ENCODE measurements at regions not wholly inside any gene's neighbourhood (a gene's known extent, or its start where the extent isn't known, plus 50 kb on each side); places are given as distances from the start of the nearest gene placed in this dataset.

GRCh38 chr4:35237924-35238323, 1006.4 kb downstream of the ARAP2 start:
- no peaks in the 10 kb centered on the region for H3K36me3 Mint-ChIP-seq (ENCODE audit: low read depth)
- no peak overlapping the region for H3K27ac Mint-ChIP-seq
- peaks cover 22% of the 10 kb centered on the region for H3K9me3 Mint-ChIP-seq
- H3K4me1 Mint-ChIP-seq (ENCODE audit: low read depth), result no peaks in the 10 kb centered on the region
- no peaks in the 10 kb centered on the region for H3K27me3 Mint-ChIP-seq
- intact Hi-C loops (cut with micrococcal nuclease), result no loop called here
- H3K4me3 Mint-ChIP-seq, result no peak overlapping the region

GRCh38 chr4:35238793-35239192, 1005.5 kb downstream of the ARAP2 start:
- H3K27ac Mint-ChIP-seq, result no peak overlapping the region
- no peak overlapping the region for H3K4me3 Mint-ChIP-seq
- peaks cover 28% of the 10 kb centered on the region for H3K9me3 Mint-ChIP-seq
- no peaks in the 10 kb centered on the region for H3K36me3 Mint-ChIP-seq (ENCODE audit: low read depth)
- intact Hi-C loops (cut with micrococcal nuclease), result no loop called here
- no peaks in the 10 kb centered on the region for H3K27me3 Mint-ChIP-seq
- H3K4me1 Mint-ChIP-seq (ENCODE audit: low read depth), result no peaks in the 10 kb centered on the region

GRCh38 chr4:35246493-35246892, 997.8 kb downstream of the ARAP2 start:
- Mint-ChIP-seq H3K9me3 (peaks cover 19% of the 10 kb centered on the region), H3K27ac (no peak overlapping the region), H3K4me3 (no peak overlapping the region), H3K27me3 (no peaks in the 10 kb centered on the region), H3K36me3 (ENCODE audit: low read depth) (no peaks in the 10 kb centered on the region), H3K4me1 (ENCODE audit: low read depth) (no peaks in the 10 kb centered on the region)
- intact Hi-C loops (cut with micrococcal nuclease), result no loop called here

- H3K4me3 Mint-ChIP-seq, result no peak overlapping the region
- H3K27me3 Mint-ChIP-seq, result no peaks in the 10 kb centered on the region
- no peaks in the 10 kb centered on the region for H3K4me1 Mint-ChIP-seq (ENCODE audit: low read depth)
- intact Hi-C loops (cut with micrococcal nuclease), result no loop called here
- no peaks in the 10 kb centered on the region for H3K36me3 Mint-ChIP-seq (ENCODE audit: low read depth)
- peaks cover 15% of the 10 kb centered on the region for H3K9me3 Mint-ChIP-seq
- H3K27ac Mint-ChIP-seq, result no peak overlapping the region
Observed at GRCh38 chr4:35247047-35247446, 997.3 kb downstream of the ARAP2 start.

GRCh38 chr4:35250331-35250730, 994.0 kb downstream of the ARAP2 start:
- H3K9me3 Mint-ChIP-seq, result no peaks in the 10 kb centered on the region
- no peak overlapping the region for H3K4me3 Mint-ChIP-seq
- no peak overlapping the region for H3K27ac Mint-ChIP-seq
- no peaks in the 10 kb centered on the region for H3K4me1 Mint-ChIP-seq (ENCODE audit: low read depth)
- H3K27me3 Mint-ChIP-seq, result no peaks in the 10 kb centered on the region
- intact Hi-C loops (cut with micrococcal nuclease), result no loop called here
- H3K36me3 Mint-ChIP-seq (ENCODE audit: low read depth), result no peaks in the 10 kb centered on the region

GRCh38 chr4:35250761-35251160, 993.6 kb downstream of the ARAP2 start:
- Mint-ChIP-seq H3K4me3 (no peak overlapping the region), H3K27me3 (no peaks in the 10 kb centered on the region), H3K36me3 (ENCODE audit: low read depth) (no peaks in the 10 kb centered on the region), H3K4me1 (ENCODE audit: low read depth) (no peaks in the 10 kb centered on the region), H3K9me3 (no peaks in the 10 kb centered on the region), H3K27ac (no peak overlapping the region)
- intact Hi-C loops (cut with micrococcal nuclease), result no loop called here

- intact Hi-C loops (cut with micrococcal nuclease), result no loop called here
- Mint-ChIP-seq H3K4me3 (no peak overlapping the region), H3K9me3 (no peaks in the 10 kb centered on the region), H3K27ac (no peak overlapping the region), H3K36me3 (ENCODE audit: low read depth) (no peaks in the 10 kb centered on the region), H3K4me1 (ENCODE audit: low read depth) (no peaks in the 10 kb centered on the region), H3K27me3 (no peaks in the 10 kb centered on the region)
Observed at GRCh38 chr4:35252071-35252470, 992.2 kb downstream of the ARAP2 start.

GRCh38 chr4:35252866-35253265, 991.4 kb downstream of the ARAP2 start:
- Mint-ChIP-seq H3K36me3 (ENCODE audit: low read depth) (no peaks in the 10 kb centered on the region), H3K27ac (no peak overlapping the region), H3K9me3 (no peaks in the 10 kb centered on the region), H3K27me3 (no peaks in the 10 kb centered on the region), H3K4me3 (no peak overlapping the region), H3K4me1 (ENCODE audit: low read depth) (no peaks in the 10 kb centered on the region)
- intact Hi-C loops (cut with micrococcal nuclease), result no loop called here

GRCh38 chr4:35253331-35253730, 991.0 kb downstream of the ARAP2 start:
- no peaks in the 10 kb centered on the region for H3K9me3 Mint-ChIP-seq
- intact Hi-C loops (cut with micrococcal nuclease), result no loop called here
- no peak overlapping the region for H3K4me3 Mint-ChIP-seq
- no peaks in the 10 kb centered on the region for H3K36me3 Mint-ChIP-seq (ENCODE audit: low read depth)
- H3K27ac Mint-ChIP-seq, result no peak overlapping the region
- no peaks in the 10 kb centered on the region for H3K4me1 Mint-ChIP-seq (ENCODE audit: low read depth)
- H3K27me3 Mint-ChIP-seq, result no peaks in the 10 kb centered on the region

GRCh38 chr4:35286434-35286833, 957.9 kb downstream of the ARAP2 start:
- Mint-ChIP-seq H3K36me3 (ENCODE audit: low read depth) (no peaks in the 10 kb centered on the region), H3K27ac (no peak overlapping the region), H3K9me3 (no peaks in the 10 kb centered on the region), H3K27me3 (no peaks in the 10 kb centered on the region), H3K4me1 (ENCODE audit: low read depth) (no peaks in the 10 kb centered on the region), H3K4me3 (no peak overlapping the region)
- intact Hi-C loops (cut with micrococcal nuclease), result no loop called here

GRCh38 chr4:35300996-35301774, 943.1 kb downstream of the ARAP2 start:
- H3K27ac Mint-ChIP-seq, result no peak overlapping the region
- no peaks in the 10 kb centered on the region for H3K9me3 Mint-ChIP-seq
- no peak overlapping the region for H3K4me3 Mint-ChIP-seq
- H3K36me3 Mint-ChIP-seq (ENCODE audit: low read depth), result no peaks in the 10 kb centered on the region
- no peaks in the 10 kb centered on the region for H3K27me3 Mint-ChIP-seq
- intact Hi-C loops (cut with micrococcal nuclease), result no loop called here
- H3K4me1 Mint-ChIP-seq (ENCODE audit: low read depth), result no peaks in the 10 kb centered on the region

GRCh38 chr4:35315419-35315818, 928.9 kb downstream of the ARAP2 start:
- Mint-ChIP-seq H3K4me3 (no peak overlapping the region), H3K36me3 (ENCODE audit: low read depth) (no peaks in the 10 kb centered on the region)

GRCh38 chr4:35325908-35326453, 918.3 kb downstream of the ARAP2 start:
- Mint-ChIP-seq H3K4me1 (ENCODE audit: low read depth) (no peaks in the 10 kb centered on the region), H3K27me3 (no peaks in the 10 kb centered on the region), H3K36me3 (ENCODE audit: low read depth) (no peaks in the 10 kb centered on the region), H3K27ac (no peak overlapping the region), H3K9me3 (peaks cover 11% of the 10 kb centered on the region), H3K4me3 (no peak overlapping the region)
- intact Hi-C loops (cut with micrococcal nuclease), result no loop called here

More at GRCh38 chr4:35315419-35315818, 928.9 kb downstream of the ARAP2 start:
- Mint-ChIP-seq H3K27me3 (no peaks in the 10 kb centered on the region), H3K27ac (no peak overlapping the region), H3K9me3 (no peaks in the 10 kb centered on the region), H3K4me1 (ENCODE audit: low read depth) (no peaks in the 10 kb centered on the region)
- intact Hi-C loops (cut with micrococcal nuclease), result no loop called here

GRCh38 chr4:35342833-35343232, 901.5 kb downstream of the ARAP2 start:
- no peak overlapping the region for H3K27ac Mint-ChIP-seq
- peaks cover 27% of the 10 kb centered on the region for H3K9me3 Mint-ChIP-seq
- intact Hi-C loops (cut with micrococcal nuclease), result no loop called here
- H3K36me3 Mint-ChIP-seq (ENCODE audit: low read depth), result no peaks in the 10 kb centered on the region
- no peaks in the 10 kb centered on the region for H3K4me1 Mint-ChIP-seq (ENCODE audit: low read depth)
- no peaks in the 10 kb centered on the region for H3K27me3 Mint-ChIP-seq
- H3K4me3 Mint-ChIP-seq, result no peak overlapping the region

GRCh38 chr4:35347276-35347675, 897.0 kb downstream of the ARAP2 start:
- Mint-ChIP-seq H3K4me3 (no peak overlapping the region), H3K9me3 (peaks cover 47% of the 10 kb centered on the region), H3K4me1 (ENCODE audit: low read depth) (no peaks in the 10 kb centered on the region), H3K36me3 (ENCODE audit: low read depth) (no peaks in the 10 kb centered on the region), H3K27ac (no peak overlapping the region), H3K27me3 (no peaks in the 10 kb centered on the region)
- intact Hi-C loops (cut with micrococcal nuclease), result no loop called here
